Osteocyte (in vitro differentiated cells): ENCODE measurements at regions not wholly inside any gene's neighbourhood (a gene's known extent, or its start where the extent isn't known, plus 50 kb on each side); places are given as distances from the start of the nearest gene placed in this dataset.

ENCODE experiments used
- DNase-seq: peaks from one replicate; pipeline ENCODE4 v3.0.0; 2021; ENCODE audit warnings: mixed read lengths; ENCODE audit not compliant: unreplicated experiment; ENCODE audit errors: extremely low spot score
- H3K27ac Mint-ChIP-seq: one replicate; pipeline ENCODE4 v1.8.0; 2021; ENCODE audit warnings: mild to moderate bottlenecking, mixed read lengths; ENCODE audit not compliant: unreplicated experiment
- H3K27me3 Mint-ChIP-seq: one replicate; pipeline ENCODE4 v1.8.0; 2021; ENCODE audit warnings: mixed read lengths; ENCODE audit not compliant: unreplicated experiment
- H3K36me3 Mint-ChIP-seq: one replicate; pipeline ENCODE4 v1.8.0; 2021; ENCODE audit warnings: mixed read lengths; ENCODE audit not compliant: unreplicated experiment
- H3K4me1 Mint-ChIP-seq: one replicate; pipeline ENCODE4 v1.8.0; 2021; ENCODE audit warnings: mixed read lengths; ENCODE audit not compliant: unreplicated experiment
- H3K4me3 Mint-ChIP-seq: one replicate; pipeline ENCODE4 v1.8.0; 2021; ENCODE audit warnings: mild to moderate bottlenecking, moderate library complexity, mixed read lengths; ENCODE audit not compliant: unreplicated experiment
- H3K9me3 Mint-ChIP-seq: one replicate; pipeline ENCODE4 v1.8.0; 2021; ENCODE audit warnings: mixed read lengths; ENCODE audit not compliant: unreplicated experiment
- TF ChIP-seq, protein P1 (sequence below): fragments of 200-600 bp; sonication (generic); IDR thresholded peaks from 2 replicates; pipeline ENCODE4 v1.5.0; 2021; ENCODE audit warnings: antibody characterized with exemption, mild to moderate bottlenecking, moderate library complexity

GRCh38 chr2:84177733-84178132 lies 281.3 kb downstream of the SUCLG1 start:
- H3K4me3 Mint-ChIP-seq: no peak overlapping the region
- H3K9me3 Mint-ChIP-seq: no peaks in the 10 kb centered on the region
- TF ChIP-seq, protein P1, sequence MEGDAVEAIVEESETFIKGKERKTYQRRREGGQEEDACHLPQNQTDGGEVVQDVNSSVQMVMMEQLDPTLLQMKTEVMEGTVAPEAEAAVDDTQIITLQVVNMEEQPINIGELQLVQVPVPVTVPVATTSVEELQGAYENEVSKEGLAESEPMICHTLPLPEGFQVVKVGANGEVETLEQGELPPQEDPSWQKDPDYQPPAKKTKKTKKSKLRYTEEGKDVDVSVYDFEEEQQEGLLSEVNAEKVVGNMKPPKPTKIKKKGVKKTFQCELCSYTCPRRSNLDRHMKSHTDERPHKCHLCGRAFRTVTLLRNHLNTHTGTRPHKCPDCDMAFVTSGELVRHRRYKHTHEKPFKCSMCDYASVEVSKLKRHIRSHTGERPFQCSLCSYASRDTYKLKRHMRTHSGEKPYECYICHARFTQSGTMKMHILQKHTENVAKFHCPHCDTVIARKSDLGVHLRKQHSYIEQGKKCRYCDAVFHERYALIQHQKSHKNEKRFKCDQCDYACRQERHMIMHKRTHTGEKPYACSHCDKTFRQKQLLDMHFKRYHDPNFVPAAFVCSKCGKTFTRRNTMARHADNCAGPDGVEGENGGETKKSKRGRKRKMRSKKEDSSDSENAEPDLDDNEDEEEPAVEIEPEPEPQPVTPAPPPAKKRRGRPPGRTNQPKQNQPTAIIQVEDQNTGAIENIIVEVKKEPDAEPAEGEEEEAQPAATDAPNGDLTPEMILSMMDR: no peak
- H3K4me1 Mint-ChIP-seq: no peaks in the 10 kb centered on the region
- peaks cover 2% of the 10 kb centered on the region for H3K27me3 Mint-ChIP-seq
- no peak overlapping the region for H3K27ac Mint-ChIP-seq
- no peak for DNase-seq
- H3K36me3 Mint-ChIP-seq: no peaks in the 10 kb centered on the region

DNA sequence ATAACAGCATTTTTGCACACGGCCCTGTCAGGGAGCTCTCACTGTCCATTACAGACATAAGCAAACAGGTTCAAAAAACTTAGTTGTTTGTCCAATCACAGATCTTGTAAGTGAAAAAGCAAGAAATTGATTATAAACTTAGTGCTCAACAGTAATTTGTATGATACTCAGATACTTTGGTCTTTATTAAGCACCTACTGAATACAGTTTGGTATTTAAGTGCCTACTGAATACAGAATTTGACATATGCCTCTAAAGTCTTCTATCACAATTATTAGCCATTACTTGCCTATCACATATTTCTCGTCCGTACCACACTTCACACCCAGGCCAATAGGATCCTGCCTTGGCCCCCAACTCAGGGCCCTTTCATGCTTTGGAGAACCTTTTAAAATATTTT lies 283.1 kb downstream of the SUCLG1 start:
- Mint-ChIP-seq H3K27ac (no peak overlapping the region), H3K4me1 (no peaks in the 10 kb centered on the region), H3K27me3 (peaks cover 2% of the 10 kb centered on the region), H3K9me3 (no peaks in the 10 kb centered on the region), H3K36me3 (no peaks in the 10 kb centered on the region), H3K4me3 (no peak overlapping the region)
- TF ChIP-seq, protein P1: no peak
- no peak for DNase-seq

- Mint-ChIP-seq H3K27me3 (peaks cover 2% of the 10 kb centered on the region), H3K4me3 (no peak overlapping the region), H3K4me1 (no peaks in the 10 kb centered on the region), H3K27ac (no peak overlapping the region), H3K9me3 (no peaks in the 10 kb centered on the region), H3K36me3 (no peaks in the 10 kb centered on the region)
- no peak for DNase-seq
- TF ChIP-seq, protein P1: no peak
Observed at GRCh38 chr2:84175340-84175739, 283.7 kb downstream of the SUCLG1 start.

DNA sequence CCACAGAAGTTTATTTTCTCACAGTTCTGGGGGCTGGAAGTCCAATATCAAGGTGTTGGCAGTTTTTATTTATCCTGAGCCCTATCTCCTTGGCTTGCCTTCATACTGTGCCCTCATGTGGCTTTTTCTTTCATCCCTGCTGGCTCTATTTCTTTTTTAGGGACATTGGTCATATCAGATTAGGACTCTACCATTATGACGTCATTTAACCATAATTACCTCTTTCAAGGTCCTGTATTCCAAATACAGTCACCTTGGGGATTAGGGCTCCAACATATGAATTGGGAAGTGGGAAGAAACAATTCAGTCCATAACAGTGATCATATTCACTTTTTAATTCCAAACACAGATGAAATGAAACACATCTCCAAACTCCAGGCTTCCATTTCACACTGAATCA lies 286.0 kb downstream of the SUCLG1 start:
- H3K27me3 Mint-ChIP-seq: peaks cover 2% of the 10 kb centered on the region
- DNase-seq: no peak
- no peaks in the 10 kb centered on the region for H3K4me1 Mint-ChIP-seq
- no peaks in the 10 kb centered on the region for H3K36me3 Mint-ChIP-seq
- TF ChIP-seq, protein P1: no peak
- no peak overlapping the region for H3K27ac Mint-ChIP-seq
- no peaks in the 10 kb centered on the region for H3K9me3 Mint-ChIP-seq
- no peak overlapping the region for H3K4me3 Mint-ChIP-seq

GRCh38 chr2:84170979-84171378 lies 288.1 kb downstream of the SUCLG1 start:
- H3K4me3 Mint-ChIP-seq: no peak overlapping the region
- TF ChIP-seq, protein P1: no peak
- no peaks in the 10 kb centered on the region for H3K9me3 Mint-ChIP-seq
- DNase-seq: no peak
- H3K4me1 Mint-ChIP-seq: no peaks in the 10 kb centered on the region
- H3K36me3 Mint-ChIP-seq: no peaks in the 10 kb centered on the region
- no peak overlapping the region for H3K27ac Mint-ChIP-seq
- peaks cover 2% of the 10 kb centered on the region for H3K27me3 Mint-ChIP-seq
